ENCODE measurements at regions not wholly inside any gene's neighbourhood (a gene's known extent, or its start where the extent isn't known, plus 50 kb on each side); places are given as distances from the start of the nearest gene placed in this dataset.
A peak's percentile ranks its signal among the peaks of the same experiment; 100 is the strongest.

- TF ChIP-seq CTCF (IDR thresholded peaks at IDR 0.05; ENCODE audit: insufficient read depth, low read depth, low read length, missing control alignments) = no peak
- no peak for DNase-seq (ENCODE audit: low read depth)
- no peak overlapping the region for H3K4me3 ChIP-seq (ENCODE audit: low read depth, low read length)
These were observed 56.0 kb upstream of the CCDC190 start for GRCh38 chr1:162916821-162917613.

GRCh38 chr1:162916407-162916806 lies 55.4 kb upstream of the CCDC190 start:
- no peak for DNase-seq (ENCODE audit: low read depth)
- no peak for TF ChIP-seq CTCF (IDR thresholded peaks at IDR 0.05; ENCODE audit: insufficient read depth, low read depth, low read length, missing control alignments)
- no peak overlapping the region for H3K4me3 ChIP-seq (ENCODE audit: low read depth, low read length)

- no peak overlapping the region for H3K4me3 ChIP-seq (ENCODE audit: low read depth, low read length)
- no peak for TF ChIP-seq CTCF (IDR thresholded peaks at IDR 0.05; ENCODE audit: insufficient read depth, low read depth, low read length, missing control alignments)
- DNase-seq (ENCODE audit: low read depth) = no peak
These were observed 53.6 kb upstream of the CCDC190 start for GRCh38 chr1:162914601-162915000.

GRCh38 chr1:162913345-162913744 lies 52.4 kb upstream of the CCDC190 start:
- H3K4me3 ChIP-seq (ENCODE audit: low read depth, low read length) = no peak overlapping the region
- no peak for TF ChIP-seq CTCF (IDR thresholded peaks at IDR 0.05; ENCODE audit: insufficient read depth, low read depth, low read length, missing control alignments)
- peak; percentile 7 for DNase-seq (ENCODE audit: low read depth)

GRCh38 chr1:162912061-162912667 lies 51.2 kb upstream of the CCDC190 start:
- DNase-seq (ENCODE audit: low read depth) = no peak
- TF ChIP-seq CTCF (IDR thresholded peaks at IDR 0.05; ENCODE audit: insufficient read depth, low read depth, low read length, missing control alignments) = no peak
- no peak overlapping the region for H3K4me3 ChIP-seq (ENCODE audit: low read depth, low read length)
